OCI-M2 (cell line): ENCODE measurements at regions not wholly inside any gene's neighbourhood (a gene's known extent, or its start where the extent isn't known, plus 50 kb on each side); places are given as distances from the start of the nearest gene placed in this dataset.
"Not testable (repeated sequence)": the region's sequence is repeated elsewhere in the genome, so short reads cannot be mapped to it uniquely, and the experiment has no call there.

Source experiments
- DNase-seq: peaks from one replicate; lab custom pipeline; 2025; ENCODE audit not compliant: unreplicated experiment; lab: John Stamatoyannopoulos, UW

DNA sequence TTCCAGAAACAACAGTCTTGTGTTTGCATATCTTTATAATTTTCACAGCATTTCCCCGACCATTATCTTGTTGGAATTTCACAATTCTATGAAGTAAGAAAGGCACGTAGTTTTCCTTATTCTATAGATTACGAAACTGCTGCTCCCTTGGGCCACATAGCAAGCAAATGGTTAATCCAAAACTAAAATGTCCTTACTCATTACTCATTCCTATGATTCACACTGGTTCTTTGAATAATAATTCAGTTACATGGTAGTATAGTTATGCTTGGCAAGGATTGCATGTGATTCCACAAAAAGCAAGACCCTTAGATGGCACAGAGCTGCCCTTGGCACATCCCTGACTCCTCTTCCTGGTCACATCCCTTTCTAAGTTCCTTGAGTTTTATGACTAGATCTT lies 51.2 kb downstream of the OR13H1 start:
- DNase-seq: no peak

- no peak for DNase-seq
These were observed 64.0 kb downstream of the OR13H1 start for GRCh38 chrX:131607792-131608369.

- no peak for DNase-seq
These were observed 65.6 kb downstream of the OR13H1 start for GRCh38 chrX:131609480-131609879.

GRCh38 chrX:131613260-131613659 lies 69.4 kb downstream of the OR13H1 start:
- DNase-seq: no peak

GRCh38 chrX:131614241-131614640 lies 70.4 kb downstream of the OR13H1 start:
- DNase-seq: no peak

GRCh38 chrX:131617182-131617581 lies 73.3 kb downstream of the OR13H1 start:
- no peak for DNase-seq

DNA sequence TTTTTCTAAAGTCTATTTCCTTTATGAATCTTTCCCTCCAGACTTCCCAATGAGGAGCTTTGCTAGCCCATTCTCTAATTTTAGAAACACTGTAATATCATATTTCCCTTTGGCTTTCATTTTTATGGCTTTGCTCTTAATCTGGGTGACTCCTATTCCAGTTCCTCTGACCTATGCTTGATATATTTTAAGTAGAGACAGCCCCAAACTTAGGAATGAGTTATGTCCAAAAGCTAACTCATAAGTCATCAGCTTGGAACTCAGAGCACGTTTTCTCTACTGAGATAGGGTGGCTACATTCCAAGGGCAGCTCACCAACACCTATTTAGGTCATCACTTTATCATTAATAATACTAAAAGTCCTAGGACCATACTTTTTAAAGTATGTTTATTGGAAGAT lies 77.8 kb downstream of the OR13H1 start:
- no peak for DNase-seq

- no peak for DNase-seq
These were observed 82.9 kb downstream of the OR13H1 start for GRCh38 chrX:131626681-131627296.

GRCh38 chrX:131630534-131630933 lies 86.7 kb downstream of the OR13H1 start:
- DNase-seq: no peak

GRCh38 chrX:131633285-131633917 lies 89.5 kb downstream of the OR13H1 start:
- DNase-seq: no peak

GRCh38 chrX:131634900-131635299 lies 91.0 kb downstream of the OR13H1 start:
- DNase-seq: no peak

DNA sequence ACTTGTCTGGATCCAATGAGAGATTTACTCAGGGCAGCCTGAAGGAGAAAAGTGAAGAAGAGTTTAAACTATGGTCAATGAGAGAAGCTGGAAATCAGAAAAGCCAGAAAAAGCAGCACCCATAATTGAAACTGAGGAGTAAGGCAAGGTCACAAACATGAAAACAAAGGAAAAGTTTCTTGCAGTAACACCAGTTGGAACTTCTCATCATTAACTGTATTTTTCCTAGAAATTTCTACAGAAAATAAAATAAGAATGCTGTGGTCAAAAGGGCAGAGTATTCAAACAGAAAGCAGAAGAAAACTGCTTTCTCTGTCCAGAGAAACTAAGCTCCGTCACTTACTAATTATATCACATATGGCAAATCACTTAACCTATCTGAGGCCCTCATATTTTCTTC lies 102.2 kb downstream of the OR13H1 start:
- DNase-seq: no peak

DNA sequence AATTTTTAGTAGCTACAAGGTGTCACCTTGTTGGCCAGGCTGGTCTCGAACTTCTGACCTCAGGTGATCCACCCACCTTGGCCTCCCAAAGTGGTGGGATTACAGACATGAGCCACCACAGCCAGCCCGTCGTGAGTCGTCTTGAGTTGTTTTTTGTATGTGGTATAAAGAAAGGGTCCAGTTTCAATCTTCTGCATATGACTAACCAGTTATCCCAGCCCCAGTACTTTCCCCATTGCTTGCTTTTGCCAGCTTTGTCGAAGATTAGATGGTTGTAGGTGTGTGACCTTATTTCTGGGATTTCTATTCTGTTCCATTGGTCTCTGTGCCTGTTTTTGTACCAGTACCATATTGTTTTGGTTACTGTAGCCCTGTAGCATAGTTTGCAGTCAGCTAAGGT lies 105.9 kb downstream of the OR13H1 start:
- no peak for DNase-seq

GRCh38 chrX:131650637-131651410 lies 107.0 kb downstream of the OR13H1 start:
- no peak for DNase-seq

GRCh38 chrX:131663726-131664125 lies 119.9 kb downstream of the OR13H1 start:
- DNase-seq: not testable (repeated sequence)

GRCh38 chrX:131671735-131672134 lies 127.9 kb downstream of the OR13H1 start:
- no peak for DNase-seq

DNA sequence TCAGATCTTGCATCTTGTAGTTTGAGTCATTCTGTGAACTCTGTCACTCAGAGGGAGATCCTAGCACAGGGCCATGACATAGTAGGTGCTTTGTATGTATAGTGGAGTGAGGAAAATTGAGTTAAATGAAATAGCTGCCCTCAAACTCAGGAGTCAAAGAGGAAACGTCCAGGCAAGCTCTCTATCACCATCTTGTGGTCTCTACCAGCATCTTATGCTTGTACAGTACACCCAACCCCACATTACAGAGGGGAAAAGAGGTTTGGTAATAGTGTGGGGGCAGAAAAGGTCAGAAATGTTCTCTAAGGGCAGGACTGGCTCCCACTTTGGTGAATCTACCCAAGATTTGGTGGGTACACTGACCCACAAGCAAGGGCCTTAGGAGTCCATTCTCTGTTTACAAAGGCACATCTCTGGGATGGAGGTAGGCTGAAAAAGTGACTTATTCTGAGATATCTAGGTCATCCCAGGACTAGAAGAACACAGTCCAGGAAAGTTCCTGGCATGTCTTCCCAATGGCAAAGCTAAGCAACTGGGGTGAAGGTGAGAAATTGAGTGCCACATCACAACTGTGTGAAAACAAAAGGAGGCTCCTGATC lies 131.8 kb downstream of the OR13H1 start:
- no peak for DNase-seq

GRCh38 chrX:131677655-131678628 lies 134.1 kb downstream of the OR13H1 start:
- no peak for DNase-seq

DNA sequence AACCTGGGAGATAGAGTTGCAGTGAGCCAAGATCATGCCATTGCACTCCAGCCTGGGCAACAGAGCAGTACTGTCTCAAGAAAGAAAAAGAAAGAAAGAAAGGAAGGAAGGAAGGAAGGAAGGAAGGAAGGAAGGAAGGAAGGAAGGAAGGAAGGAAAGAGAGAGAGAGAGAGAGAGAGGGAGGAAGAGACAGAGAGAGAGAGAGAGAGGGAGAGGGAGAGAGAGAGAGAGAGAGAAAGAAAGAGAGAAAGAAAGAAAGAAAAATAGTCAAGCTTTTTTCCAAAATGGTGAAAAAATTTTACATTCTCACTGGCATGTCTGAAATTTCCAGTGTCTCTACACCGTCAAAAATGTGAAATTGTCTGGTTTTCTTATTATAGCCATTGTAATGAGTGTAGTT lies 138.9 kb downstream of the OR13H1 start:
- not testable (repeated sequence) for DNase-seq

DNA sequence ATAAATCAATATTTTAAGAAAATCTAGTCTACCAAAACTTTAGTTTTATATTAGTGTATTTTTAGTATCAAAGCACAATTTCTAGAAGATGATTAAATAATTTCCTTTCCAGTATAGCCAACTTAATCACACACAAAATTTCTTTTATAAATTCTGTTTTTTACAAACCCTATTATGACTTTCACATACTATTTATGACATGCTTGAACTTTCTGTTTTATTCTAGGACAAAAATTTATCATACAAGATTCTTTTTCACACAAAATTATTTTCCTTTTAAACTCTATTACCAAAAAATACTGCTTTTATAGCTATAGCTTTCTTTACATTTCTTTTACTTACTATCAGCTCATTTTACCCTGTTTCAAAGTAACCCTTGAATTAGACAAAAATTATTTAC lies 149.5 kb downstream of the OR13H1 start:
- DNase-seq: no peak
